ENCODE measurements at regions not wholly inside any gene's neighbourhood (a gene's known extent, or its start where the extent isn't known, plus 50 kb on each side); places are given as distances from the start of the nearest gene placed in this dataset.
"Not testable (repeated sequence)": the region's sequence is repeated elsewhere in the genome, so short reads cannot be mapped to it uniquely, and the experiment has no call there.

GRCh38 chr16:85515830-85516397, 97.2 kb upstream of the GSE1 start:
- no peak for DNase-seq (ENCODE audit: extremely low read depth in 1 of 2, low read depth in 1 of 2)

DNA sequence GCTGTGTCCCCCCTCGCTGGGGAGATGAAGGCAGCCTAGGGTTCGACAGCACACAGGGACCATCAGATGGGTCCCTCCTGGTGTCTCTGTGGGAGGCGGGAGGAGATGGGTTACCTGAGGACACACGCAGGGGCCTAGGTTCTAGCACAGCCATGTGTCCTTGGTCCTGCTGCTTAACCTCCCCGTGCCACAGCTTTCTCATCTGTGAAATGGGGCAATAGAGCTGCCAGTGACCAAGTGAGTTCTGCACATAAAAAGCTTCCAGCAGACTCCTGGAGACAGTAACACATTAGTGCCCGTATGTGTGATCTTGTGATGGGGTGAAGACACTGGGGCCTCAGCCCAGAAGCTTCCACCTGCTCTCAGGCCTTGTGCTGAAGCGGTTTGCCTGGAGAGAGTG, 96.0 kb upstream of the GSE1 start:
- DNase-seq (ENCODE audit: extremely low read depth in 1 of 2, low read depth in 1 of 2) = no peak

DNA sequence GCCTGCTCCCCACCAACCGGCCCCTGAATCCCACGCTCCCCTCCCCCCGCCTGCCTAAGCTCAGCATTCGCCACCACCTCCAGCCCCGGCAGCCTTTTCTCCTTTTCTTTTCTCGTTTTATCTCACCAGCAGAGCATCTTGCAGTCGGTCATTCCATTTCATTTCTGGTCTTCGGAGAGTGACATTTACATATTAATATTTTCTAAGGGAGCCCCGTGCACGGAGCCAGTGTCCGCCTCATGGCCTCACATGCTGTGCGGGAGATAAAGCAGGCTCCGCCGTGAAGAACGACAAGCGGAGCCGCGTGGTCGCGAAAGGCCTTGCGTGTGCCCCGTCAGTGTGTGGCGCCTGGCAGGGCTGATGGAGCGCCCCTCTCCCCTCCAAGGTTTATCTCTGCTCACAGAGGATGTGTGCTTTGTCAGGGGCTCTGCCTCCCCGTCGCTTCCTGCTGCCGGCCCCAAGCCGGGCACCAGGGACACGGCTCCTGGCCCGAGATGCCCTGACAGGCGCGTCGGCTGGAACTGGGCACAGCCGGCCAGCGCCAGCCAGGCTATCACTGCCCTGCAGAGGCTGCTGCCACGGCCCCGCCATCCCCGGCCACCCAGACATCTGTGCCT, 95.5 kb upstream of the GSE1 start:
- no peak for DNase-seq (ENCODE audit: extremely low read depth in 1 of 2, low read depth in 1 of 2)

- no peak for DNase-seq (ENCODE audit: extremely low read depth in 1 of 2, low read depth in 1 of 2)
Observed at GRCh38 chr16:85518398-85519049, 94.6 kb upstream of the GSE1 start.

DNA sequence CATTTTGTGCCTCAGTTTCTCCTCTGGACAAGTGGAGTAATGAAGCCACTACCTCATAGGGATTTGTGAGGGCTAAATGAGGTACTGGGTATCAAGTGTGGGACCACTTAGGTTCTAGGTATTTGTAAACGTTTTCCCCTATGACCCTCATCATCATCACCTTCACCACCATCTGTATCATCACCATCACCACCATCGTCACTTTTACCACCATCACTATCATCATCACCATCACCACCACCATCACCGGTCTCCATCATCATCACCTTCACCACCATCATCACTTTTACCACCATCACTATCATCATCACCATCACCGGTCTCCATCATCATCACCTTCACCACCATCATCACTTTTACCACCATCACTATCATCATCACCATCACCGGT, 94.1 kb upstream of the GSE1 start:
- not testable (repeated sequence) for DNase-seq (ENCODE audit: extremely low read depth in 1 of 2, low read depth in 1 of 2)

DNA sequence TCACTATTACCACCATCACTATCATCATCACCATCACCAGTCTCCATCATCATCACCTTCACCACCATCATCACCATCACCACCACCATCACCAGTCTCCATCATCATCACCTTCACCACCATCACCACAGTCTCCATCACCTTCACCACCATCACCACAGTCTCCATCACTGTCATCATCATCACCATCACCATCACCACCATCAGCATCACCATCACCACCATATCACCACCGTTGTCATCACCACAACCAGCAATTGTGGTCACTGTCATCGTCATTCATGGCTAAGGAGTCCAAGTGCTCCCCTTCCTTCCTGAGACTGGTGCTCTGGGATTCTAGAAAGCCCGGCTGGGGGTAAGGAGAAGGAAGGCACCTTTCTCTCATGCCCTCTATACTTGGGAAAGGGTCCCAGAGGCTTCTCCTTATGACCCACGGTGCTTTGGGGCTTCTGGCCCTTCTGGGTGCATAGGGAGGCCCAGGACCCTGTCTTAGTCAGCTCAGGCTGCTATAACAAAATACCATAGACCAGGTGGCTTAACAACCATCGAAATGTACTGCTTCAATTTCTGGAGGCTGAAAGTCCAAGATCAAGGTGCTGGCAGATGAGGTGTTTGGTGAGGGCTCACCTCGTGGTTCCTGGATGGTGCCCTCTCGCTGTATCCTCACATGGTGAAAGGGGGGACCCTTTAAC, 93.4 kb upstream of the GSE1 start:
- DNase-seq (ENCODE audit: extremely low read depth in 1 of 2, low read depth in 1 of 2) = no peak

- no peak for DNase-seq (ENCODE audit: extremely low read depth in 1 of 2, low read depth in 1 of 2)
Observed at GRCh38 chr16:85520853-85521521, 92.1 kb upstream of the GSE1 start.

DNA sequence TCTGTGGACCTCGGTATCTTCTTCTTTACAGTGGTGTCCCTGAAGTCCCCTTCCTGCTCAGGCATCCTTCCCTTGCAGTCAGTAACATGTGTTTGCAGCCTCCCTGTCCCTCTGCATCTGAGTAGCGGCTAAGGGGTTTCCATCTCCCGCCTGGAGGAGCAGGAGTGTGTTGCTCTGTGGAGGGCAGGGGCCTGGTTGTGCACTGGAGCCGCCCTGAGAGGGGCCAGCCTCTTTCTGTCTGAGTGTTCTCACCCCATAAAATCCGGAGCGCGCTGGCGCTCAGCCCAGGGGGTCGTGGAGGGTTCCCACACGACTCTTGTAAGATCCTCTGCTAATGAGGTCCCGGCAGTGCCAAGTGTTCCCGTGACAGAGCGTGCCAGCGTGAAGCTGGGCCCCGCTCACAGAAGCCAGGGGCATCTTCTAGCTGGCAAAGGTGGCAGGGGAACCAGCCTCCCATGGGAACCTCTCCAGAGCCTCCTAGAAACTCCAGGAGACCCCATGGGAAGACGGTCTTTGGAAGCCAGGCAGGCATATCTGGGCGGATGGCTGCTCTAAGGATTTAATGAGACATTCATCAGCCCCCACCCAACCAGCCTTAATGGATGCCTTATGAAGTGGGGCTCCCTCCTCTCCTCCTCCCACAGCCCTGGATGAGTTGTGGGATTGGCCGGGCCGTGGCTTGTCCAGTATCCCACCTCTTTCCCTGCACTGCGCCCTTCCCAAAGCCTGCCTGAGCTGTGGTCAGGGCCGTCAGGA, 91.4 kb upstream of the GSE1 start:
- DNase-seq (ENCODE audit: extremely low read depth in 1 of 2, low read depth in 1 of 2) = no peak

DNA sequence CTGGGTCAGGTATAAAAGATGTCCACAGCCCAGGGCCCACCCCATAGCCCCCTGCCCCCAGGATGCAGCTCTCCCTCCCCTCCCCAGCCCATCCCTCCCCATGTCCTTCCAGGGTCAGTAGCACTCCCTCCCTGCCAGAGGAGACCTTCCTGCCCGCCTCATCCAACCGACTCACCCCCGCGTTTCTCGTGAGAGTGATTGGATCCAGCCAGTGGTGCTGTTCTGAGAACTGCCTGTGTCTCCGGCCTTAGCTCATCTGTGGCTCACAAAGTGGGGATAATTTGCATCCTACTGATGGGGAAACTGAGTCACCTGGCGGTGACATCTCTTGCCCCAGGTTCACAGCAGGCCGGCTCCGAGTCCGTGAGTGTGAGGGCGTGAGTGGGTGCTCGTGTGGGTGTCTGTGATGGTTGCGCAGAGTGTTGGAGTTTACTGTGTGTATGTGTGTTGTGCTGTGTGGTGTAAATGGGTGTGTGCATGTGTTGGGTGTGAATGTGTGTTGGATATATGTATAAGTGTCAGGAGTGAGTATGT, 90.7 kb upstream of the GSE1 start:
- no peak for DNase-seq (ENCODE audit: extremely low read depth in 1 of 2, low read depth in 1 of 2)

GRCh38 chr16:85522842-85523601, 90.1 kb upstream of the GSE1 start:
- DNase-seq (ENCODE audit: extremely low read depth in 1 of 2, low read depth in 1 of 2) = no peak

GRCh38 chr16:85523602-85524364, 89.3 kb upstream of the GSE1 start:
- no peak for DNase-seq (ENCODE audit: extremely low read depth in 1 of 2, low read depth in 1 of 2)

DNA sequence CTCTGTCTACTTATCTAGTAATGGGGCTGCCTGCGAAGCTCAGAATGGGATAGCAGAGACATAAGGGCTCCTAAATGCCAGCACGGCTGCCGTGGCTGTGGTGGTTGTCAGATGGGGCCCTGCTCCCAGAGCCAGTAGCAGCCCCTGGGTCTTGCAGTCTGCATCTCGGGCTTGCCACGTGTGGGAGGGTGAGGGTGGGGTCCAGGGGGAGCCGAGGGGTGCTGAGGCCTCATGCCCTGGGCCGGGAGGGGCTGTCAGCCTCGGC, 88.8 kb upstream of the GSE1 start:
- no peak for DNase-seq (ENCODE audit: extremely low read depth in 1 of 2, low read depth in 1 of 2)

DNA sequence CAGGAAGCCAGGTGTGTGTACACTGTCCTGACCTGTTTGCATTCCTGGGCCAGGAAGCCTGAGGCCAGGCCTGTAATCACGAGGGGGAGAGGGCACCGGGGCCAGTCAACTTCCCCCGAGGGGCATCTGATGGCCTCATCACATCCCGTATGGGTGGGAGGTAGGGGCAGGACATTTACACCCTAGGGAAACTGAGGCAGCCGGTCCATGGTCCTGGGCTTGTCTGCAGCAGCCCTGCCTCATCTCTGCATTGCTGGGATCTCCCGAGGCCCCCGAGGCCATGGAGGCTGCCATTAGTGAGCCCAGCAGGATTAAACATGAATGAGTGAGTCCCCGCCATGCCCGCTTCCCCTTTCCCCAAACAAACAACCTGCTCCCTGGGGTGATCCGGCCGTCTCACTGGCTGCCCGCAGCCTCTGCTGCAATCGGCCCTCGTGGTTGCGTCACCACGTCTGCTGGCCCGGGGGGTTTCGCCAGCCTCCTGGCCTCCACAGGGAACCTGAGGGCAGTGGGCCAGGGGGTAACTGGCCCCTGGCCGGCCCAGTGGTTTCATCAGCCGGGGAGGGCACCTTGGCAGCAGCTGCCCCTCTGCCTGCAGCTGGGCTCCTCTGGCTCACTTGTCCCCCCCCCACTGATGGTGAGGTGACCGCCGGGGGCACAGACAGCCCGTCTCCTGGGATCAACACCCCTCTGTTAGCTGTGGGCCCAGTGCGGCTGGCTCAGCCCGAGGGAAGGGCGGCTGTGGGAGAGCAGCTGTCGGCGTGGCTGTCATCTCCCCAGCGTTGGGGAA, 88.3 kb upstream of the GSE1 start:
- no peak for DNase-seq (ENCODE audit: extremely low read depth in 1 of 2, low read depth in 1 of 2)

- DNase-seq (ENCODE audit: extremely low read depth in 1 of 2, low read depth in 1 of 2) = no peak
Observed at GRCh38 chr16:85525420-85526184, 87.5 kb upstream of the GSE1 start.

GRCh38 chr16:85526185-85526974, 86.7 kb upstream of the GSE1 start:
- DNase-seq (ENCODE audit: extremely low read depth in 1 of 2, low read depth in 1 of 2) = no peak

GRCh38 chr16:85527042-85527766, 85.9 kb upstream of the GSE1 start:
- no peak for DNase-seq (ENCODE audit: extremely low read depth in 1 of 2, low read depth in 1 of 2)
